K562 (cell line): ENCODE measurements at regions not wholly inside any gene's neighbourhood (a gene's known extent, or its start where the extent isn't known, plus 50 kb on each side); places are given as distances from the start of the nearest gene placed in this dataset.

ENCODE experiments used
- CHD7 ChIP-seq: fragments of 200-600 bp; sonication (generic); IDR thresholded peaks from one replicate; pipeline ENCODE4 v1.6.1; 2012; ENCODE audit warnings: mild to moderate bottlenecking, low read depth, low read length, inconsistent platforms

- no peak for TF ChIP-seq CHD7
- TF ChIP-seq, all 486 proteins: peak for 0
Observed at GRCh38 chr18:8536922-8537321, 72.3 kb upstream of the RAB12 start (continued).
